ENCODE measurements at regions not wholly inside any gene's neighbourhood (a gene's known extent, or its start where the extent isn't known, plus 50 kb on each side); places are given as distances from the start of the nearest gene placed in this dataset.

DNA sequence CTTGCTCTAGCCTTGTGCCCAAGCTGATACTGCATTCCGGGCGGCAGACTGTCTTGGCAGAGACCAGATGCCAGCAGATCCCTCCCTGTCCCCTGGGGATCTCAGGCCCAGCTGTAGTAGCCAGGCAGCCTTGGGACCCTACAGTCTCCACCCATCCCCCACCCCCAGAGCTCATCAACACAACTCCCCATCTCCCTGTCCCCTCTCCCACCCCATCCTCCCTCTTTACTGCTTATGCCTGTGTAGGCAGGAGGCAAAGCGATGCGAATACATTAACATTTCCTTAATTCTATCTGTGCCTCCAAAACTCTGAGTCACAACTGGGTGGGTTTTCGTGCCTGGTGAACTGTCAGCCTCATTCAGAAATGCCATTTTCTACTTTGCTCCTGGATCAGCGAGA is 547.6 kb downstream of the BUD13 start:
- no peak for FAIRE-seq
- Histone ChIP-seq H3K4me1 (no peaks in the 10 kb centered on the region), H3K4me2 (no peak overlapping the region), H3K9me3 (no peaks in the 10 kb centered on the region), H3K27ac (no peak overlapping the region), H3K4me3 (no peak overlapping the region)
- CTCF ChIA-PET = interaction anchor here (0.8 to 2.2 kb wide), 7 partner anchors 8 to 113 kb away, joined by 3 to 13 read pairs (median 4); no protein-coding TSS in a partner anchor
- DNase-seq (ENCODE audit: low read depth in 1 of 2, low spot score in 1 of 2) = no peak
- TF ChIP-seq GATA3 (IDR thresholded peaks at IDR 0.05; ENCODE audit: borderline replicate concordance) = no peak
- TF ChIP-seq CBX2 (IDR thresholded peaks at IDR 0.05; ENCODE audit: borderline replicate concordance, low read depth) = no peak
- no peak for TF ChIP-seq FOSL2 (IDR thresholded peaks at IDR 0.05)
- TF ChIP-seq FOSL2 (CRISPR knock-in tag; IDR thresholded peaks at IDR 0.05) = no peak
- no peak for TF ChIP-seq RFX5 (IDR thresholded peaks at IDR 0.05)
- no peak for TF ChIP-seq HEYL (CRISPR knock-in tag; IDR thresholded peaks at IDR 0.05)
- TF ChIP-seq RAD21 (conservative IDR thresholded peaks at IDR 0.05 in 1 of 2, IDR thresholded peaks at IDR 0.05 in 1 of 2) = no peak
- no peak for TF ChIP-seq MAZ (IDR thresholded peaks at IDR 0.05; ENCODE audit: borderline replicate concordance, low read depth, low read length)
- TF ChIP-seq JUN (IDR thresholded peaks at IDR 0.05) = no peak
- TF ChIP-seq NR3C1 (IDR thresholded peaks at IDR 0.05) = no peak
- TF ChIP-seq, protein P1, sequence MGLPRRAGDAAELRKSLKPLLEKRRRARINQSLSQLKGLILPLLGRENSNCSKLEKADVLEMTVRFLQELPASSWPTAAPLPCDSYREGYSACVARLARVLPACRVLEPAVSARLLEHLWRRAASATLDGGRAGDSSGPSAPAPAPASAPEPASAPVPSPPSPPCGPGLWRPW (IDR thresholded peaks at IDR 0.05) = no peak
- no peak for TF ChIP-seq MAFK (IDR thresholded peaks at IDR 0.05; ENCODE audit: partially characterized antibody)
- no peak for TF ChIP-seq RARB (CRISPR knock-in tag; IDR thresholded peaks at IDR 0.05)
- WGBS (ENCODE audit: missing lambda C conversion rate) = 40% methylated on average over 5 of the region's 6 CpGs
- POLR2A ChIA-PET = no interaction called here
- ATAC-seq = no peak

- no peaks in the 10 kb centered on the region for H3K4me1 ChIP-seq
- POLR2A ChIA-PET = no interaction called here
- TF ChIP-seq BCL3 (IDR thresholded peaks at IDR 0.05) (no peak), HOXB5 (CRISPR knock-in tag; IDR thresholded peaks at IDR 0.05) (no peak), ATOH8 (CRISPR knock-in tag; IDR thresholded peaks at IDR 0.05; ENCODE audit: low read depth) (no peak), EHMT2 (IDR thresholded peaks at IDR 0.05; ENCODE audit: low read depth) (no peak), E2F6 (IDR thresholded peaks at IDR 0.05; ENCODE audit: borderline replicate concordance, low read depth) (no peak), NR3C1 (IDR thresholded peaks at IDR 0.05) (no peak), RCOR1 (IDR thresholded peaks at IDR 0.05; ENCODE audit: low read depth, low read length) (no peak), HEYL (CRISPR knock-in tag; IDR thresholded peaks at IDR 0.05) (no peak), RNF2 (IDR thresholded peaks at IDR 0.05; ENCODE audit: borderline replicate concordance, low read depth) (no peak), ESRRA (IDR thresholded peaks at IDR 0.05; ENCODE audit: borderline replicate concordance, low read length) (no peak), CEBPB (IDR thresholded peaks at IDR 0.05) (no peak), PBX3 (IDR thresholded peaks at IDR 0.05) (no peak), FOSB (CRISPR knock-in tag; IDR thresholded peaks at IDR 0.05) (no peak), CTCF (IDR thresholded peaks at IDR 0.05) (no peak), MAFK (IDR thresholded peaks at IDR 0.05; ENCODE audit: partially characterized antibody) (no peak), REST (IDR thresholded peaks at IDR 0.05) (no peak), TP53 (CRISPR knock-in tag; IDR thresholded peaks at IDR 0.05) (no peak)
- TF ChIP-seq, protein P2, sequence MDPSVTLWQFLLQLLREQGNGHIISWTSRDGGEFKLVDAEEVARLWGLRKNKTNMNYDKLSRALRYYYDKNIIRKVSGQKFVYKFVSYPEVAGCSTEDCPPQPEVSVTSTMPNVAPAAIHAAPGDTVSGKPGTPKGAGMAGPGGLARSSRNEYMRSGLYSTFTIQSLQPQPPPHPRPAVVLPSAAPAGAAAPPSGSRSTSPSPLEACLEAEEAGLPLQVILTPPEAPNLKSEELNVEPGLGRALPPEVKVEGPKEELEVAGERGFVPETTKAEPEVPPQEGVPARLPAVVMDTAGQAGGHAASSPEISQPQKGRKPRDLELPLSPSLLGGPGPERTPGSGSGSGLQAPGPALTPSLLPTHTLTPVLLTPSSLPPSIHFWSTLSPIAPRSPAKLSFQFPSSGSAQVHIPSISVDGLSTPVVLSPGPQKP (IDR thresholded peaks at IDR 0.05; ENCODE audit: low read depth, low read length) = no peak
- CTCF ChIA-PET = interaction anchor here (0.8 to 2.2 kb wide), 8 partner anchors 8 to 1480 kb away, joined by 3 to 13 read pairs (median 3); no protein-coding TSS in a partner anchor
- H3K27ac ChIP-seq = no peak overlapping the region
- FAIRE-seq (no peak), DNase-seq (ENCODE audit: low read depth in 1 of 2, low spot score in 1 of 2) (no peak), ATAC-seq (peak in 1 of 2 experiments; percentile 47; a peak in 1 of 6 replicates)
- H3K9me3 ChIP-seq = no peaks in the 10 kb centered on the region
- H3K4me3 ChIP-seq = no peak overlapping the region
- 7% methylated on average over 3 of the region's 5 CpGs for WGBS (ENCODE audit: missing lambda C conversion rate)
- no peak overlapping the region for H3K4me2 ChIP-seq
Measured at GRCh38 chr11:116224889-116225200, 547.9 kb downstream of the BUD13 start.
